Activated CD4-positive, alpha-beta memory T cell treated with anti-CD3 and anti-CD28 coated beads for 36 hours (primary cell): ENCODE measurements at regions not wholly inside any gene's neighbourhood (a gene's known extent, or its start where the extent isn't known, plus 50 kb on each side); places are given as distances from the start of the nearest gene placed in this dataset.
"Not testable (repeated sequence)": the region's sequence is repeated elsewhere in the genome, so short reads cannot be mapped to it uniquely, and the experiment has no call there.

Source experiments
- CTCF ChIA-PET: fragments of 350-600 bp; sonication (Branson Sonifier 250); formaldehyde crosslinking; loops from one replicate; lab custom pipeline; 2021; ENCODE audit warnings: antibody characterized with exemption, inconsistent platforms; lab: Charles Lee
- POLR2A ChIA-PET: fragments of 350-600 bp; sonication (Branson Sonifier 250); formaldehyde crosslinking; loops from one replicate; lab custom pipeline; 2021; ENCODE audit warnings: antibody characterized with exemption; lab: Charles Lee
- DNase-seq: peaks from one replicate; pipeline ENCODE4 v3.0.0-alpha.2; 2020
- H3K27ac Mint-ChIP-seq: one replicate; pipeline ENCODE4 v1.8.0; 2021; ENCODE audit warnings: mixed read lengths
- H3K27me3 Mint-ChIP-seq: one replicate; pipeline ENCODE4 v1.8.0; 2021; ENCODE audit warnings: mixed read lengths
- H3K36me3 Mint-ChIP-seq: one replicate; pipeline ENCODE4 v1.8.0; 2021; ENCODE audit warnings: mixed read lengths
- H3K4me1 Mint-ChIP-seq: one replicate; pipeline ENCODE4 v1.8.0; 2021; ENCODE audit warnings: low read depth, mixed read lengths
- H3K4me3 Mint-ChIP-seq: one replicate; pipeline ENCODE4 v1.8.0; 2021; ENCODE audit warnings: mild to moderate bottlenecking, mixed read lengths
- H3K9me3 Mint-ChIP-seq: one replicate; pipeline ENCODE4 v1.8.0; 2021; ENCODE audit warnings: mixed read lengths
- intact Hi-C: fragments of 100-400 bp; cut with micrococcal nuclease; formaldehyde crosslinking; loops from one replicate; pipeline ENCODE4 v1.15.1; 2023

DNA sequence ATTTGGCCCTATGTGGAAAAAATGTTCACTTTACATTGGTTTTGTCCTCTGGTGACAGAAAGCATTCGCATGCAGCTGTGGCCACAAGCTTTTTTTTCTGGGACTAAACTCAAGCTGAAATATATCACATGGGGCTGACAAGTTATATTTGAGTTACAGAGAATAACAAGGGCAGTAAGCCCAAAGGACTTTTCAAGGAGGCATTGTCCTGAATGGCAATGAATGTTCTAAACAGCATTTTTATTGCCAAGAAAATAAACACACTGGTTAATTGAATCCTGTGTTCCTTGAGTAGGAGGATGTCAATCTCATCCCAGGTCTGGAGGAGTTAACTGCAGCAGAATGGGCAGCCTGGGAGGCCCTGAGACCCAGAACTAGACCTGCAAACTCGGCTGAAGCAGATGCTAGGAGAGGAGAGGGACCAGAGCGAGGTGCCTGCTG is 114.5 kb downstream of the COPRS start:
- ChIA-PET POLR2A (no interaction called here), CTCF (no interaction called here)
- no peaks in the 10 kb centered on the region for H3K4me1 Mint-ChIP-seq
- H3K9me3 Mint-ChIP-seq, result no peaks in the 10 kb centered on the region
- intact Hi-C loops, result no loop called here
- H3K36me3 Mint-ChIP-seq, result no peaks in the 10 kb centered on the region
- no peak overlapping the region for H3K27ac Mint-ChIP-seq
- no peak overlapping the region for H3K4me3 Mint-ChIP-seq
- no peak for DNase-seq
- peaks cover 18% of the 10 kb centered on the region for H3K27me3 Mint-ChIP-seq

GRCh38 chr17:31743797-31744196 is 115.2 kb downstream of the COPRS start:
- H3K4me1 Mint-ChIP-seq, result no peaks in the 10 kb centered on the region
- POLR2A ChIA-PET, result no interaction called here
- intact Hi-C loops, result no loop called here
- H3K36me3 Mint-ChIP-seq, result no peaks in the 10 kb centered on the region
- no peaks in the 10 kb centered on the region for H3K9me3 Mint-ChIP-seq
- peaks cover 18% of the 10 kb centered on the region for H3K27me3 Mint-ChIP-seq
- CTCF ChIA-PET, result no interaction called here
- DNase-seq, result no peak
- H3K4me3 Mint-ChIP-seq, result no peak overlapping the region
- no peak overlapping the region for H3K27ac Mint-ChIP-seq

GRCh38 chr17:31741371-31741770 is 117.7 kb downstream of the COPRS start:
- no peak for DNase-seq
- intact Hi-C loops, result no loop called here
- Mint-ChIP-seq H3K4me3 (no peak overlapping the region), H3K36me3 (no peaks in the 10 kb centered on the region), H3K27me3 (peaks cover 20% of the 10 kb centered on the region), H3K27ac (no peak overlapping the region), H3K4me1 (no peaks in the 10 kb centered on the region), H3K9me3 (peaks cover 2% of the 10 kb centered on the region)
- ChIA-PET POLR2A (no interaction called here), CTCF (no interaction called here)

DNA sequence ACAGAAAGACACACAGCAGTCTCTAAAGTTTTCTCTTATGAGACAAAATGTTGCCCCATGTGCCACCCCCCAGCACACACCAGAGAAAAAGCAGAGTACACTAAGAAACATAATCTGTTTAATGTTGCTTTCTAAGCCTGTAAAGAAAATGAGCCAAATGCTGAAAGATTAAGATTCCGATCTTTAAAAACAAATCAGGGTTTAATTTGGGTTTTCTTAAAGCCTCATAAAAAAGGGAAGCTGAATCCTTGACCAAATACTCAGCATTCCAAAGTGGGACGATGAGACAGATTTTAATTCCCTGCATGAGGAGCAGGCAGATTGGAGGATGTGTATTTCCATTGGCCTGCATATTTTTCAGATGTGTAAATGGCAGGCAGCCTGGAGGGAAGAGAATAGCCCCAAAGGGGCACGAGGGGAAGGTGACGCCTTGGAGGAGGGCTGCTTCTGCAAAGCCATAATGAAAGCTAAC is 118.4 kb downstream of the COPRS start:
- Mint-ChIP-seq H3K4me1 (no peaks in the 10 kb centered on the region), H3K4me3 (no peak overlapping the region), H3K9me3 (peaks cover 2% of the 10 kb centered on the region), H3K36me3 (no peaks in the 10 kb centered on the region), H3K27me3 (peaks cover 20% of the 10 kb centered on the region), H3K27ac (no peak overlapping the region)
- no peak for DNase-seq
- CTCF ChIA-PET, result no interaction called here
- POLR2A ChIA-PET, result no interaction called here
- intact Hi-C loops, result no loop called here

DNA sequence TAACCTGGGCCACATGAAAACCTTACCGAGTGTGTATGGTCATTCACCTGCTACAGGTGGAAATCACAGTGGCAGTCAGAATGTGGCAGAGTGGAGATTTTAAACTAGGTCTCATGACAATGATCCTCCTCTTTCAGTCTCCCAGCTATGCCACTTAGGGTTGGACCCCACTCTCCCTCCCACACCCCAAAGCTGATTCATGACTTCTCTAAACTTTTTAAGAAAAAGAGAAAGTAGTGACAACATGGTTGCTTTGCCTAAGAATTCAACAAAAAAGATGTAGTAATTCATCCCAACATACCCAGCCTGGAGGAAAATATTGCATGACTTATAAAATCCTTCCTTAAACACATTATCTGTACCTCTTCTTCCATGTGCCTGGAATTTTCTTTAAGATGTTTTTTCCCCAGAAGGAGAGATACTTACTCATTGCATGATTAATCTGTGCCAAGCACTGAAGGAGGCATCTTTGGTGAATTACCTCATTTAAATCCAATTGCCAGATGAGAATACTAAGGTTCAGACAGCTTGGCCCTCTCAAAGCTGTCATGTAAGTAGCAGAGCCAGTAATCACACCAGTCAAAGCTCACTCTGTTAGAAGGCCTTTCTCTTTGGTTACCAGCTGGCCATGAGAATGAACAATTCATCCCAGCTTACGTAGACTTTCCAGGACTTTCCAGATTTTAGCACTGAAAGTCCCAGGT is 119.9 kb downstream of the COPRS start:
- intact Hi-C loops, result no loop called here
- ChIA-PET CTCF (no interaction called here), POLR2A (interaction anchor here (0.5 kb wide), 1 partner anchor 20 kb away, joined by 4 read pairs; no protein-coding TSS in a partner anchor)
- Mint-ChIP-seq H3K27me3 (peaks cover 13% of the 10 kb centered on the region), H3K4me3 (no peak overlapping the region), H3K9me3 (peaks cover 2% of the 10 kb centered on the region), H3K4me1 (no peaks in the 10 kb centered on the region), H3K36me3 (no peaks in the 10 kb centered on the region), H3K27ac (no peak overlapping the region)
- no peak for DNase-seq

GRCh38 chr17:31738488-31738887 is 120.6 kb downstream of the COPRS start:
- no peaks in the 10 kb centered on the region for H3K36me3 Mint-ChIP-seq
- ChIA-PET POLR2A (interaction anchor here (0.5 kb wide), 1 partner anchor 20 kb away, joined by 4 read pairs; no protein-coding TSS in a partner anchor), CTCF (no interaction called here)
- peaks cover 2% of the 10 kb centered on the region for H3K9me3 Mint-ChIP-seq
- intact Hi-C loops, result no loop called here
- no peak overlapping the region for H3K27ac Mint-ChIP-seq
- peaks cover 10% of the 10 kb centered on the region for H3K27me3 Mint-ChIP-seq
- H3K4me3 Mint-ChIP-seq, result no peak overlapping the region
- no peaks in the 10 kb centered on the region for H3K4me1 Mint-ChIP-seq
- DNase-seq, result no peak

- Mint-ChIP-seq H3K36me3 (no peaks in the 10 kb centered on the region), H3K4me3 (no peak overlapping the region), H3K9me3 (peaks cover 2% of the 10 kb centered on the region), H3K27ac (no peak overlapping the region), H3K27me3 (peaks cover 9% of the 10 kb centered on the region), H3K4me1 (no peaks in the 10 kb centered on the region)
- ChIA-PET CTCF (no interaction called here), POLR2A (no interaction called here)
- DNase-seq, result no peak
- intact Hi-C loops, result no loop called here
These were observed 121.0 kb downstream of the COPRS start for GRCh38 chr17:31738067-31738466.

DNA sequence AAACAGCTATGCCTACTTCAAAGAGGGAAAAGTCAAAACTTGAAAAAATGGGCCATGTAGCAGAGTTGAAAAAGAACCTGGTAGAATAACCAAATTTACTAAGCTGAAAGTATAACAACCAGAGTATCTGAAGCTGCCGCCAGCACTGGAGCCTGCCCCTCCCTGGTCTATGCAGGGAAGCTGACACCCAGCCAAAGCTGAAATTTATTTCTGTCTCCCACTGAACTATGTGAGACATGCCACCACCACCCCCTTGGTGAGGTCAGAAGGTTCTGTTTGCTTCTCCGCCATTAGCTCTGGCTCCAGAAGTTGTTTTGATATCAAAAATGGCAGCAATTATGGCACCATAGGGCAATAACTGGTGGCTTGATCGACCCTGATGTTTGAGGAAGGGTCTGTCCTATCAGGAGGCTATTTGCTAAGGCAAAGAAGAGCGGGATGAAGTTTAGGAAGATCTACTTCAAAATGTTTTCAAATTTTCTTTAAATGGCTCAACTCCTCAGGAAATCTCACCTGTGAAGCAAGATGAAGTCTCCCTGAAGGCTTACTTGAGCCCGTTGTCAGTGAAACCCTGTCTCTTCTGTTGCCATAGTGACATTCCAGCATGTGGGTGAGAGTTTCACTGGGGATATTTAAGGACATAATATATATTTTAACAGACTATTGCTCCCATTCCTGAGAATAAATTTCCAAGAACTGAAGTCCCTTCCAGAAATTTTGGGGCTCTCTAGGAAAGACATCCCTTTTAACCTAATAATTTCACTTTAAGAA is 122.0 kb downstream of the COPRS start:
- intact Hi-C loops, result no loop called here
- Mint-ChIP-seq H3K4me1 (no peaks in the 10 kb centered on the region), H3K27me3 (peaks cover 3% of the 10 kb centered on the region), H3K9me3 (peaks cover 2% of the 10 kb centered on the region), H3K4me3 (no peak overlapping the region), H3K36me3 (no peaks in the 10 kb centered on the region), H3K27ac (no peak overlapping the region)
- DNase-seq, result no peak
- ChIA-PET POLR2A (no interaction called here), CTCF (no interaction called here)

GRCh38 chr17:31733326-31733725 is 125.7 kb downstream of the COPRS start:
- intact Hi-C loops, result no loop called here
- Mint-ChIP-seq H3K27me3 (peaks cover 2% of the 10 kb centered on the region), H3K4me1 (no peaks in the 10 kb centered on the region), H3K9me3 (peaks cover 5% of the 10 kb centered on the region), H3K4me3 (no peak overlapping the region), H3K27ac (no peak overlapping the region), H3K36me3 (no peaks in the 10 kb centered on the region)
- ChIA-PET POLR2A (no interaction called here), CTCF (no interaction called here)
- no peak for DNase-seq

- H3K4me3 Mint-ChIP-seq, POLR2A ChIA-PET, CTCF ChIA-PET, H3K27me3 Mint-ChIP-seq, DNase-seq, H3K9me3 Mint-ChIP-seq, intact Hi-C loops, H3K36me3 Mint-ChIP-seq, H3K27ac Mint-ChIP-seq, H3K4me1 Mint-ChIP-seq: not testable (repeated sequence)
These were observed 127.4 kb downstream of the COPRS start for GRCh38 chr17:31731585-31732154.

DNA sequence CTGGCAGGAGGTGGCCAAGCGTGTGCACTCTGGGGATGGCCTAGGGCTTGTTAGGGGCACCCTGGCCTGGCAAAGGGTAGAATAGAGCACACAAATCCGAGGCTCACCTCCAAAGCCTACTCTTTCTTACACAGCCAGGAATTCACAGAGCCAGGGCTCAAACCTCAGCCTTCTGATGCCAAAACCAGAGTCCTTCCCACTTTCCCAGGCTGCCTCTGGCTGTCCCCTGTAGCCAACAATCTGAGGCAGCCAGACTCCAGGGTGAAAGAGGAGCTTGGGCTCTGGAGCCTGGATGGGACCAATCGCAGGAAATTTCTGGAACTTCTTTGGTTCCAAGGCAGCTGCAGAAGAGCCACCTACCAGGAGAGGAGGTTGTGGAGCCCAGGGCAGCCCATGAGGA is 127.9 kb downstream of the COPRS start:
- H3K27ac Mint-ChIP-seq, result no peak overlapping the region
- no peak overlapping the region for H3K4me3 Mint-ChIP-seq
- H3K9me3 Mint-ChIP-seq, result peaks cover 3% of the 10 kb centered on the region
- no peaks in the 10 kb centered on the region for H3K4me1 Mint-ChIP-seq
- peaks cover 2% of the 10 kb centered on the region for H3K27me3 Mint-ChIP-seq
- ChIA-PET CTCF (no interaction called here), POLR2A (no interaction called here)
- H3K36me3 Mint-ChIP-seq, result no peaks in the 10 kb centered on the region
- no peak for DNase-seq
- intact Hi-C loops, result no loop called here

DNA sequence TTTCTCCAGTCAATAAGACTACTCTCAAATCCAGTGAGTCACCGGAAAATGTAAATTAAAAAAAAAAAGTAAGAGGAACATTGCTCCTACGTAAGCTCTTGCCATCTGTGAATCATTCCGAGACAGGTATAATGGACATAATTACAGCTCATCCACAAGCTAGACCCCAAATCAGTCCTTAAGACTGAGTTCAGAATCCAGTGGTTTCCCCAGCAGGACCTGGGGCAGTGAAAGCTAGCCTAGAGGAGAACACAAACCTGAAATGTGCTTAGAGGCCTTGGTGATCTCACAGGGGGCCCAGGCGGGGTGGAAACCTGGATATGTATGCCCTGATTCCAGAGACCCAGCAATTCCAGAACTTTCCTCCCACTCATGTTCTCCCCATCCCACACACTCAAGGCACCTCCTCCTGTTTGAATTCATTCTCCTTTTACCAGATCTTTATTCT is 132.0 kb downstream of the COPRS start:
- H3K9me3 Mint-ChIP-seq, result peaks cover 3% of the 10 kb centered on the region
- no peak for DNase-seq
- peaks cover 4% of the 10 kb centered on the region for H3K27me3 Mint-ChIP-seq
- ChIA-PET CTCF (no interaction called here), POLR2A (no interaction called here)
- no peaks in the 10 kb centered on the region for H3K36me3 Mint-ChIP-seq
- intact Hi-C loops, result no loop called here
- no peak overlapping the region for H3K4me3 Mint-ChIP-seq
- H3K27ac Mint-ChIP-seq, result no peak overlapping the region
- H3K4me1 Mint-ChIP-seq, result no peaks in the 10 kb centered on the region
